UCSD-AML1 (cell line): ENCODE measurements at regions not wholly inside any gene's neighbourhood (a gene's known extent, or its start where the extent isn't known, plus 50 kb on each side); places are given as distances from the start of the nearest gene placed in this dataset.
A peak's percentile ranks its signal among the peaks of the same experiment; 100 is the strongest.
"Not testable (repeated sequence)": the region's sequence is repeated elsewhere in the genome, so short reads cannot be mapped to it uniquely, and the experiment has no call there.

Source experiments
- DNase-seq: peaks from one replicate; lab custom pipeline; 2025; ENCODE audit not compliant: unreplicated experiment; lab: John Stamatoyannopoulos, UW

GRCh38 chr1:61028136-61028535, 54.2 kb upstream of the NFIA start:
- no peak for DNase-seq

GRCh38 chr1:61018068-61018467, 64.3 kb upstream of the NFIA start:
- not testable (repeated sequence) for DNase-seq

- DNase-seq: no peak
Measured at GRCh38 chr1:61017651-61018050, 64.7 kb upstream of the NFIA start.

GRCh38 chr1:61013946-61014667, 68.3 kb upstream of the NFIA start:
- DNase-seq: no peak

- DNase-seq: no peak
Measured at GRCh38 chr1:61013189-61013945, 69.0 kb upstream of the NFIA start.

GRCh38 chr1:61012341-61012761, 70.0 kb upstream of the NFIA start:
- DNase-seq: no peak

- no peak for DNase-seq
Measured at GRCh38 chr1:61011561-61012263, 70.6 kb upstream of the NFIA start.

GRCh38 chr1:61007534-61008364, 74.6 kb upstream of the NFIA start:
- no peak for DNase-seq

GRCh38 chr1:61005614-61006580, 76.5 kb upstream of the NFIA start:
- DNase-seq: no peak

GRCh38 chr1:61004262-61005003, 77.9 kb upstream of the NFIA start:
- peak; percentile 34 for DNase-seq

GRCh38 chr1:61000327-61000726, 82.0 kb upstream of the NFIA start:
- no peak for DNase-seq

GRCh38 chr1:60998786-60999185, 83.6 kb upstream of the NFIA start:
- DNase-seq: no peak

GRCh38 chr1:60994828-60995492, 87.4 kb upstream of the NFIA start:
- DNase-seq: no peak

- DNase-seq: no peak
Measured at GRCh38 chr1:60994369-60994768, 88.0 kb upstream of the NFIA start.

- DNase-seq: no peak
Measured at GRCh38 chr1:60992165-60992564, 90.2 kb upstream of the NFIA start.

- DNase-seq: no peak
Measured at GRCh38 chr1:60990714-60991090, 91.7 kb upstream of the NFIA start.

- DNase-seq: no peak
Measured at GRCh38 chr1:60989749-60990713, 92.3 kb upstream of the NFIA start.

GRCh38 chr1:60988891-60989290, 93.5 kb upstream of the NFIA start:
- DNase-seq: no peak
